Heart right ventricle (tissue), 16 donors: ENCODE measurements at regions not wholly inside any gene's neighbourhood (a gene's known extent, or its start where the extent isn't known, plus 50 kb on each side); places are given as distances from the start of the nearest gene placed in this dataset.

Experiments
- ATAC-seq, 8 donors: fragments of 200-7000 bp; cut with Tn5 transposase; one replicate each; pipeline ENCODE4 v1.9.1; 2020; ENCODE audit warnings: mild to moderate bottlenecking in 8 of 8, moderate library complexity in 8 of 8, moderate number of reproducible peaks in 1 of 8
- DNase-seq, 2 donors: peaks; one replicate each; pipeline ENCODE4 v3.0.0-alpha.2; 2020
- H3K27ac ChIP-seq, 10 donors: fragments of 200-600 bp; sonication (generic) in 2 of 10; one replicate each; pipeline versions ENCODE4 v1.5.0 to v1.8.0; 2020 to 2022; ENCODE audit warnings: mild to moderate bottlenecking in 3 of 10
- H3K27me3 ChIP-seq, 7 donors: fragments of 200-600 bp; one replicate each; pipeline ENCODE4 v1.8.0; 2021 to 2022; ENCODE audit warnings: mild to moderate bottlenecking in 2 of 7
- H3K36me3 ChIP-seq, 9 donors: fragments of 200-600 bp; sonication (generic) in 1 of 9; one replicate each; pipeline versions ENCODE4 v1.5.0 to v1.8.0; 2020 to 2022; ENCODE audit warnings: mild to moderate bottlenecking in 2 of 9
- H3K4me1 ChIP-seq, 9 donors: fragments of 200-600 bp; sonication (generic) in 1 of 9; one replicate each; pipeline versions ENCODE4 v1.5.0 to v1.8.0; 2020 to 2022; ENCODE audit warnings: mild to moderate bottlenecking in 4 of 9
- H3K4me3 ChIP-seq, 10 donors: fragments of 200-600 bp; sonication (generic) in 2 of 10; one replicate each; pipeline versions ENCODE4 v1.5.0 to v1.8.0; 2020 to 2022; ENCODE audit warnings: mild to moderate bottlenecking in 7 of 10, moderate library complexity in 2 of 10
- H3K9me3 ChIP-seq, 11 donors: fragments of 200-600 bp in 10 of 11; sonication (generic) in 2 of 11; one replicate each; pipeline versions ENCODE4 v1.5.0 to v1.8.0; 2013 to 2022; ENCODE audit warnings: mild to moderate bottlenecking in 2 of 11, control low read depth in 1 of 11, moderate library complexity in 1 of 11
- CTCF ChIP-seq, 9 donors: fragments of 200-600 bp; sonication (generic) in 2 of 9; IDR thresholded peaks; one replicate each; pipeline versions ENCODE4 v1.5.0 to v1.8.0; 2021 to 2022; ENCODE audit warnings: antibody characterized with exemption in 9 of 9, mild to moderate bottlenecking in 5 of 9, moderate library complexity in 1 of 9
- WGBS, 2 donors: extraction: QIAGEN DNeasy Blood & Tissue Kit; methylation state at CpG; one replicate each; pipeline ENCODE4 v1.1.7; 2013; ENCODE audit warnings: inconsistent platforms in 1 of 2; 5-methylcytosine and 5-hydroxymethylcytosine counted together
- intact Hi-C, 10 donors: fragments of 100-400 bp; cut with DNase I; formaldehyde crosslinking; loops; one replicate each; pipeline versions ENCODE4 v1.11.1 to v1.14.2; 2022
- donor health status: Arrhythmogenic right ventricular cardiomyopathy.
- donor health status: ischemic (EF 13 %, LVEDD 7.1; RV severe dilation, severe dysfunction).
- donor health status: healthy with polysubstance abuse.
- donor health status: DM: no; HTN: yes; CAD: no.
- donor health status: DM: no; HTN: no; CAD: no.
- donor health status: ischemic (EF 25% LVEDD 6.9; RV normal size, moderate dysfunction).
- donor health status: ischemic (EF 25% LVEDD 5.7; RV mildly dilated, moderate dysfunction).
- donor health status: healthy.
- donor health status: DM: yes; HTN: yes; CAD: no.
- donor health status: Ischemic cardiomyopathy.
- donor health status: ischemic (EF 35%, LVEDD 5.7; RV mildly dilated, moderate dysfunction).
- donor health status: nonischemic (EF 11% LVEDD 7.7; RV severe dilation, severe dysfunction).
- donor health status: DM: yes; HTN: yes; CAD: no.
- donor health status: PGD.
- donor health status: ischemic (EF 29% LVEDD 5.4; RV normal size, mild dysfunction).
- donor health status: nonischemic (EF 23%, LVEDD 6.1; RV moderate dilation, normal function).

- Histone ChIP-seq H3K4me3 (no peak overlapping the region), H3K27ac (no peak overlapping the region), H3K36me3 (no peaks in the 10 kb centered on the region), H3K4me1 (no peaks in the 10 kb centered on the region), H3K9me3 (no peaks in the 10 kb centered on the region), H3K27me3 (peaks cover 0 to 29% (median 15%) of the 10 kb centered on the region in 7 donors)
- ATAC-seq: no peak
- WGBS, 2 donors: 81 to 83% methylated on average over 9 of the region's 9 CpGs
- no peak for TF ChIP-seq CTCF (IDR thresholded peaks at IDR 0.05)
- no peak for DNase-seq
- intact Hi-C loops: loop anchor here in 1 of 10 donors (10.0 kb wide), 1 partner anchor 165 kb away; no protein-coding TSS in a partner anchor
These were observed 176.3 kb upstream of the PARP11 start for GRCh38 chr12:4049298-4050080.

- H3K4me1 ChIP-seq: no peaks in the 10 kb centered on the region
- no peaks in the 10 kb centered on the region for H3K36me3 ChIP-seq
- intact Hi-C loops: loop anchor here in 1 of 10 donors (10.0 kb wide), 1 partner anchor 163 kb away; no protein-coding TSS in a partner anchor
- DNase-seq: no peak
- WGBS, 2 donors: 84 to 88% methylated on average over 7 of the region's 7 CpGs
- no peak for ATAC-seq
- H3K4me3 ChIP-seq: no peak overlapping the region
- no peak for TF ChIP-seq CTCF (IDR thresholded peaks at IDR 0.05)
- no peak overlapping the region for H3K27ac ChIP-seq
- no peaks in the 10 kb centered on the region for H3K9me3 ChIP-seq
- peaks cover 0 to 28% (median 15%) of the 10 kb centered on the region in 7 donors for H3K27me3 ChIP-seq
These were observed 174.2 kb upstream of the PARP11 start for GRCh38 chr12:4047421-4047820.

GRCh38 chr12:4046495-4046840, 173.3 kb upstream of the PARP11 start:
- TF ChIP-seq CTCF (IDR thresholded peaks at IDR 0.05): no peak
- no peak overlapping the region for H3K4me3 ChIP-seq
- H3K9me3 ChIP-seq: no peaks in the 10 kb centered on the region
- H3K36me3 ChIP-seq: no peaks in the 10 kb centered on the region
- no peak for ATAC-seq
- H3K27me3 ChIP-seq: peaks cover 0 to 28% (median 15%) of the 10 kb centered on the region in 7 donors
- H3K27ac ChIP-seq: no peak overlapping the region
- WGBS, 2 donors: 68 to 81% methylated on average over 6 of the region's 6 CpGs
- H3K4me1 ChIP-seq: no peaks in the 10 kb centered on the region
- intact Hi-C loops: loop anchor here in 1 of 10 donors (10.0 kb wide), 1 partner anchor 162 kb away; no protein-coding TSS in a partner anchor
- no peak for DNase-seq

- no peaks in the 10 kb centered on the region for H3K36me3 ChIP-seq
- no peak for TF ChIP-seq CTCF (IDR thresholded peaks at IDR 0.05)
- H3K9me3 ChIP-seq: no peaks in the 10 kb centered on the region
- 90 to 92% methylated on average over 16 of the region's 16 CpGs for WGBS, 2 donors
- DNase-seq (no peak), ATAC-seq (no peak)
- peaks cover 0 to 28% (median 15%) of the 10 kb centered on the region in 7 donors for H3K27me3 ChIP-seq
- intact Hi-C loops: loop anchor here in 1 of 10 donors (10.0 kb wide), 1 partner anchor 161 kb away; no protein-coding TSS in a partner anchor
- H3K4me3 ChIP-seq: no peak overlapping the region
- no peak overlapping the region for H3K27ac ChIP-seq
- no peaks in the 10 kb centered on the region for H3K4me1 ChIP-seq
These were observed 172.7 kb upstream of the PARP11 start for GRCh38 chr12:4045786-4046494.
